WTC11 (cell line): ENCODE measurements at regions not wholly inside any gene's neighbourhood (a gene's known extent, or its start where the extent isn't known, plus 50 kb on each side); places are given as distances from the start of the nearest gene placed in this dataset.

ENCODE experiments used
- ATAC-seq: fragments of 200-7000 bp; cut with Tn5 transposase; 2 replicates; pipeline ENCODE4 v1.10.0; 2021; ENCODE audit warnings: mild to moderate bottlenecking, moderate library complexity
- CTCF ChIA-PET: fragments of 300-600 bp; sonication (Branson Sonifier 250); formaldehyde crosslinking; loops from one replicate; lab custom pipeline; 2021; ENCODE audit warnings: antibody characterized with exemption; lab: Charles Lee
- POLR2A ChIA-PET: fragments of 350-600 bp; sonication (Branson Sonifier 250); formaldehyde crosslinking; loops from one replicate; lab custom pipeline; 2021; ENCODE audit warnings: antibody characterized with exemption; lab: Charles Lee
- DNase-seq: peaks from one replicate; pipeline ENCODE4 v3.0.0; 2021; ENCODE audit warnings: low spot score
- H3K27ac Mint-ChIP-seq: 2 replicates; pipeline ENCODE4 v1.8.0; 2021; ENCODE audit warnings: mixed read lengths
- H3K27me3 Mint-ChIP-seq: 2 replicates; pipeline ENCODE4 v1.8.0; 2021; ENCODE audit warnings: low read depth, mild to moderate bottlenecking, moderate library complexity, mixed read lengths
- H3K36me3 Mint-ChIP-seq: 2 replicates; pipeline ENCODE4 v1.8.0; 2021; ENCODE audit warnings: mixed read lengths
- H3K4me1 Mint-ChIP-seq: 2 replicates; pipeline ENCODE4 v1.8.0; 2022; ENCODE audit warnings: mixed read lengths
- H3K4me3 Mint-ChIP-seq: 2 replicates; pipeline ENCODE4 v1.8.0; 2021; ENCODE audit warnings: mild to moderate bottlenecking, moderate library complexity, mixed read lengths
- H3K9me3 Mint-ChIP-seq: 2 replicates; pipeline ENCODE4 v1.8.0; 2021; ENCODE audit warnings: mixed read lengths
- ATF1 ChIP-seq: sonication (generic); formaldehyde crosslinking; IDR thresholded peaks from 2 replicates; pipeline ENCODE4 v1.8.1; 2023; ENCODE audit warnings: mild to moderate bottlenecking, moderate library complexity, missing genetic modification reagents
- ATF2 ChIP-seq: sonication (generic); formaldehyde crosslinking; IDR thresholded peaks from 2 replicates; pipeline ENCODE4 v1.8.1; 2022; ENCODE audit warnings: low read depth, missing genetic modification reagents, borderline replicate concordance
- CDX4 ChIP-seq: fragments of 250-450 bp; sonication (Bioruptor Pico); IDR thresholded peaks from 2 replicates; pipeline ENCODE4 v1.9.0; 2021; ENCODE audit warnings: moderate library complexity, mild to moderate bottlenecking, inconsistent platforms, borderline replicate concordance
- CREM ChIP-seq: sonication (generic); formaldehyde crosslinking; IDR thresholded peaks from 2 replicates; pipeline ENCODE4 v1.8.1; 2022; ENCODE audit warnings: mild to moderate bottlenecking, missing genetic modification reagents, moderate library complexity
- E2F1 ChIP-seq: sonication (generic); formaldehyde crosslinking; IDR thresholded peaks from 2 replicates; pipeline ENCODE4 v1.8.0; 2022; ENCODE audit warnings: mild to moderate bottlenecking, missing genetic modification reagents
- ELF4 ChIP-seq: sonication (generic); formaldehyde crosslinking; IDR thresholded peaks from 2 replicates; pipeline ENCODE4 v1.8.1; 2022; ENCODE audit warnings: low read depth, mild to moderate bottlenecking, moderate library complexity, missing genetic modification reagents
- ERG ChIP-seq: fragments of 250-450 bp; sonication (Bioruptor Pico); IDR thresholded peaks from 2 replicates; pipeline ENCODE4 v1.8.0; 2021; ENCODE audit warnings: mild to moderate bottlenecking
- ESRRA ChIP-seq: sonication (generic); formaldehyde crosslinking; IDR thresholded peaks from 2 replicates; pipeline ENCODE4 v1.8.1; 2022; ENCODE audit warnings: mild to moderate bottlenecking, missing genetic modification reagents, borderline replicate concordance
- GABPB1 ChIP-seq: sonication (generic); formaldehyde crosslinking; IDR thresholded peaks from 2 replicates; pipeline ENCODE4 v1.8.1; 2023; ENCODE audit warnings: mild to moderate bottlenecking, missing genetic modification reagents
- HMGA2 ChIP-seq: fragments of 250-450 bp; sonication (Bioruptor Pico); IDR thresholded peaks from 2 replicates; pipeline ENCODE4 v1.4.0; 2021; ENCODE audit warnings: mild to moderate bottlenecking, moderate library complexity
- IRF1 ChIP-seq: sonication (generic); formaldehyde crosslinking; IDR thresholded peaks from 2 replicates; pipeline ENCODE4 v1.8.0; 2023; ENCODE audit warnings: missing genetic modification reagents
- NR1H2 ChIP-seq: sonication (generic); formaldehyde crosslinking; IDR thresholded peaks from 2 replicates; pipeline ENCODE4 v1.9.0; 2021; ENCODE audit warnings: mild to moderate bottlenecking, moderate library complexity, missing genetic modification reagents
- RORB ChIP-seq: fragments of 250-450 bp; sonication (Bioruptor Pico); IDR thresholded peaks from 2 replicates; pipeline ENCODE4 v1.9.0; 2021; ENCODE audit warnings: mild to moderate bottlenecking
- TCF7 ChIP-seq: sonication (generic); formaldehyde crosslinking; IDR thresholded peaks from 2 replicates; pipeline ENCODE4 v1.8.0; 2022; ENCODE audit warnings: mild to moderate bottlenecking, low read depth, missing genetic modification reagents, moderate library complexity
- TEAD1 ChIP-seq: sonication (generic); formaldehyde crosslinking; IDR thresholded peaks from 2 replicates; pipeline ENCODE4 v1.8.0; 2022; ENCODE audit warnings: mild to moderate bottlenecking, missing genetic modification reagents
- ZBTB21 ChIP-seq: sonication (generic); formaldehyde crosslinking; IDR thresholded peaks from 2 replicates; pipeline ENCODE4 v1.8.1; 2023; ENCODE audit warnings: mild to moderate bottlenecking, missing genetic modification reagents, borderline replicate concordance
- ZNF317 ChIP-seq: sonication (generic); formaldehyde crosslinking; IDR thresholded peaks from 2 replicates; pipeline ENCODE4 v1.8.1; 2023; ENCODE audit warnings: low read depth, mild to moderate bottlenecking, moderate library complexity, missing genetic modification reagents, borderline replicate concordance
- ZNF396 ChIP-seq: fragments of 250-450 bp; sonication (Bioruptor Pico); IDR thresholded peaks from 2 replicates; pipeline ENCODE4 v1.8.0; 2021; ENCODE audit warnings: mild to moderate bottlenecking, moderate library complexity, borderline replicate concordance
- TF ChIP-seq, protein P1 (sequence below): fragments of 250-450 bp; sonication (Bioruptor Pico); IDR thresholded peaks from 2 replicates; pipeline ENCODE4 v1.9.0; 2021; ENCODE audit warnings: mild to moderate bottlenecking, borderline replicate concordance

GRCh38 chr1:208413006-208413405 lies 168.8 kb upstream of the PLXNA2 start:
- Mint-ChIP-seq H3K9me3 (no peaks in the 10 kb centered on the region), H3K27me3 (no peaks in the 10 kb centered on the region; the same call in 1 of the 2 replicates), H3K4me3 (no peak overlapping the region), H3K4me1 (no peaks in the 10 kb centered on the region), H3K36me3 (no peaks in the 10 kb centered on the region), H3K27ac (no peak overlapping the region)
- DNase-seq (no peak), ATAC-seq (no peak)
- ChIA-PET POLR2A (no interaction called here), CTCF (no interaction called here)
- TF ChIP-seq ZNF396 (CRISPR knock-in tag) (no peak), RORB (CRISPR knock-in tag) (no peak), CREM (no peak), ESRRA (CRISPR knock-in tag) (no peak), NR1H2 (CRISPR knock-in tag) (no peak), ATF2 (no peak)
- TF ChIP-seq, protein P1, sequence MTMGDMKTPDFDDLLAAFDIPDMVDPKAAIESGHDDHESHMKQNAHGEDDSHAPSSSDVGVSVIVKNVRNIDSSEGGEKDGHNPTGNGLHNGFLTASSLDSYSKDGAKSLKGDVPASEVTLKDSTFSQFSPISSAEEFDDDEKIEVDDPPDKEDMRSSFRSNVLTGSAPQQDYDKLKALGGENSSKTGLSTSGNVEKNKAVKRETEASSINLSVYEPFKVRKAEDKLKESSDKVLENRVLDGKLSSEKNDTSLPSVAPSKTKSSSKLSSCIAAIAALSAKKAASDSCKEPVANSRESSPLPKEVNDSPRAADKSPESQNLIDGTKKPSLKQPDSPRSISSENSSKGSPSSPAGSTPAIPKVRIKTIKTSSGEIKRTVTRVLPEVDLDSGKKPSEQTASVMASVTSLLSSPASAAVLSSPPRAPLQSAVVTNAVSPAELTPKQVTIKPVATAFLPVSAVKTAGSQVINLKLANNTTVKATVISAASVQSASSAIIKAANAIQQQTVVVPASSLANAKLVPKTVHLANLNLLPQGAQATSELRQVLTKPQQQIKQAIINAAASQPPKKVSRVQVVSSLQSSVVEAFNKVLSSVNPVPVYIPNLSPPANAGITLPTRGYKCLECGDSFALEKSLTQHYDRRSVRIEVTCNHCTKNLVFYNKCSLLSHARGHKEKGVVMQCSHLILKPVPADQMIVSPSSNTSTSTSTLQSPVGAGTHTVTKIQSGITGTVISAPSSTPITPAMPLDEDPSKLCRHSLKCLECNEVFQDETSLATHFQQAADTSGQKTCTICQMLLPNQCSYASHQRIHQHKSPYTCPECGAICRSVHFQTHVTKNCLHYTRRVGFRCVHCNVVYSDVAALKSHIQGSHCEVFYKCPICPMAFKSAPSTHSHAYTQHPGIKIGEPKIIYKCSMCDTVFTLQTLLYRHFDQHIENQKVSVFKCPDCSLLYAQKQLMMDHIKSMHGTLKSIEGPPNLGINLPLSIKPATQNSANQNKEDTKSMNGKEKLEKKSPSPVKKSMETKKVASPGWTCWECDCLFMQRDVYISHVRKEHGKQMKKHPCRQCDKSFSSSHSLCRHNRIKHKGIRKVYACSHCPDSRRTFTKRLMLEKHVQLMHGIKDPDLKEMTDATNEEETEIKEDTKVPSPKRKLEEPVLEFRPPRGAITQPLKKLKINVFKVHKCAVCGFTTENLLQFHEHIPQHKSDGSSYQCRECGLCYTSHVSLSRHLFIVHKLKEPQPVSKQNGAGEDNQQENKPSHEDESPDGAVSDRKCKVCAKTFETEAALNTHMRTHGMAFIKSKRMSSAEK, result no peak

DNA sequence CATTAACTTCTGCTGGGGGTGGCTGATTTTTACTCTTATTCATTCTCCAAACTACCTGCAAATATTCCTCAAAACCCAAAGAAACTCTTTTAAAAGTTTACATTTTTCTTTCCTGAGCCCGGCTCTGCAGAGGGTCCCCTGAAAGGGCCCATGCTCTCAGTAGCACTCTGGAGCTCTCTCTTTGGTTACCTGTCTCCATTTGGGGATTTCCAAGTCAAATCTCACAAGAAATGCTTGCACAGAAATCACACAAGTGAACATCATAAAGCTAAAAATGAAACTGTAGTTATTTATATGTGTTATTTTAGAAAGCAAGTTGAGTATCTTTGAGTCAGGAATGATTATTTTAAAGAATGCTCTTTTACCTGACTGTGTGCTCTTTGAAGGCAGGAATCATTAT lies 174.5 kb upstream of the PLXNA2 start:
- Mint-ChIP-seq H3K4me1 (peaks cover 7% of the 10 kb centered on the region), H3K27me3 (no peaks in the 10 kb centered on the region; the same call in 1 of the 2 replicates), H3K27ac (no peak overlapping the region), H3K9me3 (no peaks in the 10 kb centered on the region), H3K4me3 (no peak overlapping the region), H3K36me3 (no peaks in the 10 kb centered on the region)
- POLR2A ChIA-PET, result no interaction called here
- DNase-seq (no peak), ATAC-seq (no peak)
- TF ChIP-seq ESRRA (CRISPR knock-in tag) (no peak), ATF1 (CRISPR knock-in tag) (no peak), E2F1 (CRISPR knock-in tag) (no peak), ZNF317 (CRISPR knock-in tag) (no peak), CREM (no peak), ELF4 (CRISPR knock-in tag) (no peak), TCF7 (CRISPR knock-in tag) (no peak), HMGA2 (no peak), NR1H2 (CRISPR knock-in tag) (no peak), TEAD1 (no peak), IRF1 (no peak), CDX4 (no peak), GABPB1 (CRISPR knock-in tag) (no peak), ZBTB21 (CRISPR knock-in tag) (no peak), ERG (CRISPR knock-in tag) (no peak)
- CTCF ChIA-PET, result no interaction called here
